GM12873 (cell line): ENCODE measurements at regions not wholly inside any gene's neighbourhood (a gene's known extent, or its start where the extent isn't known, plus 50 kb on each side); places are given as distances from the start of the nearest gene placed in this dataset.

Experiments used
- CTCF ChIP-seq: IDR thresholded peaks from 2 replicates; pipeline ENCODE4 v1.5.1; 2012; ENCODE audit warnings: low read depth, mild to moderate bottlenecking, moderate library complexity, low read length, control low read depth; ENCODE audit not compliant: insufficient read depth; ENCODE audit errors: missing control alignments

- TF ChIP-seq CTCF = no peak
Observed at GRCh38 chr2:235291461-235291860, 202.4 kb upstream of the AGAP1 start.

- no peak for TF ChIP-seq CTCF
Observed at GRCh38 chr2:235293061-235293460, 200.8 kb upstream of the AGAP1 start.

GRCh38 chr2:235295831-235296230 lies 198.0 kb upstream of the AGAP1 start:
- no peak for TF ChIP-seq CTCF

GRCh38 chr2:235300368-235301201 lies 193.3 kb upstream of the AGAP1 start:
- no peak for TF ChIP-seq CTCF

DNA sequence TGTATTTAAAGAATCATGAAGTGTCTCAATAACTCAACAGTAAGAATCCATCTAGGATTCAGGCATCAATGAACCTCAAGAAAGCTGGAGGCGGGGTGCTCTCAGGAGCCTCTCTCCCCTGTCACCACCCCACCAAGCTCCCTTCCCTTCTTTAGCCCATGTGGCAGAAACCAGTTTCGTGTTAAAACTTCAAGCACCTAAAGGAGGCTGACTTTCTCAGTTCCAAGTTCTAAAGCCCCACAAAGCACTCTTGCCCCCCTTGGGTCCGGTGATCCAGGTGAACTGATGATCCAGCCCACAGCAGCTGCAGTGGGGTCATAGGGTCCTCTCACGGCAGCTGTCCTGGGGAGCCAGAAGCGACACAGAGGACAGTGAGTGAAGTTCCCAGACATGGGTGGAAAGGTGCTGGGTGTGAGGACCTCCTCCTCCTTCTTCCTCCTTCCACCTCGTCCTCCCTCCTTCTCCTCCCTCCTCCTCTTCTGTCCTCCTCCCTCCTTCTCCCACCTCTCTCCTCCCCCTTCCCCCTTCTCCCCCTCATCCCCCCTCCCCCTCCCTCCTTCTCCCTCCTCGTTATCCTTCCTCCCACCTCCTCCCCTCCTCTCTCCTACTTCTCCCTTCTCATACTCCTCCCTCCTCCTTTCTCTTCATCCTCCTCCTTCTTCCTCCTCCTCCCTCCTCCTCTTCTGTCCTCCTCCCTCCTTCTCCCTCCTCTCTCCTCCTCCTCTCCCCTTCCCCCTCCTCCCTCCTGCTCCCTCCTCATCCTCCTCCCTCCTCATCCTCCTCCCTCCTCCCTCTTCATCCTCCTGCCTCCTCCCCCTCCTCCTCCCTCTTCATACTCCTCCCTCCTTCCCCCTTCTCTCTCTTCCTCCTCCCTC lies 192.4 kb upstream of the AGAP1 start:
- no peak for TF ChIP-seq CTCF

DNA sequence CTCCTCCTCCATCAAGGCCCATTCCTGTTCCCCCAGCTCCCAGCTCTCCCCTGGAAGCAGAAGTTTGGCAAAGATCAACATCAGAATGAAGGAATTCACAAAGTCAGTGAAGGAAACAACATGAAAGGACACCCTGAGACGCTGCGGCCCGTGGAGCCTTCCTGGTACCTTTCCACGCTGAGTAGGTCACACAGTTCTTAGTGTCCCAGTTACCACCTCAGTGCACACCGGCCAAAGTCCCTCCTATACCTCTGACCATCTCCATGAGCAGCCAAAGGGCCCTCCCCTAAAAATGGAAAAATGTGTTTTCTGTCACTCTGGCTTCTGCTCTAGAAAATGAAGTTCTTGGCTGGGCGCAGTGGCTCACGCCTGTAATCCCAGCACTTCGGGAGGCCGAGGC lies 191.6 kb upstream of the AGAP1 start:
- TF ChIP-seq CTCF = no peak
